Activated CD4-positive, alpha-beta T cell treated with anti-CD3 and anti-CD28 coated beads for 24 hours (primary cell): ENCODE measurements at regions not wholly inside any gene's neighbourhood (a gene's known extent, or its start where the extent isn't known, plus 50 kb on each side); places are given as distances from the start of the nearest gene placed in this dataset.
A peak's percentile ranks its signal among the peaks of the same experiment; 100 is the strongest.
"Not testable (repeated sequence)": the region's sequence is repeated elsewhere in the genome, so short reads cannot be mapped to it uniquely, and the experiment has no call there.

Source experiments
- DNase-seq, 2 donors: peaks; one replicate each; pipeline ENCODE4 v3.0.0-alpha.2; 2020; ENCODE audit warnings: low read depth in 2 of 2

DNA sequence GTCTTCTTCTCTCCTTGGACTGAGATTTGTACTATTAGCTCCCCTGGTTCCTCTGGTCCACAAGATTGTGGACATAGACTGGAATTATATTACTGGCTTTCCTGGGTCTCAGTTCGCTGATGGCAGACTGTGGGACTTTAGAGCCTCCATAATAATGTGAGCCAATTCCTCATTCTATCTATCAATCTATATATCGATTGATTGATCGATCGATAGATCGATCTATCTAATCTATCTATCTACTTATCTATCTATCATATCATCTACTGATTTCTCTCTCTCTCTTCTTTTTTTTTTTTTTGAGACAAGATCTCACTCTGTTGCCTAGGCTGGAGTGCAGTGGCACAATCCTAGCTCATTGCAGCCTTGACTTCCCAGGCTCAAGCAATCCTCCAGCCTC lies 51.5 kb upstream of the DDR1 start:
- DNase-seq: no peak

DNA sequence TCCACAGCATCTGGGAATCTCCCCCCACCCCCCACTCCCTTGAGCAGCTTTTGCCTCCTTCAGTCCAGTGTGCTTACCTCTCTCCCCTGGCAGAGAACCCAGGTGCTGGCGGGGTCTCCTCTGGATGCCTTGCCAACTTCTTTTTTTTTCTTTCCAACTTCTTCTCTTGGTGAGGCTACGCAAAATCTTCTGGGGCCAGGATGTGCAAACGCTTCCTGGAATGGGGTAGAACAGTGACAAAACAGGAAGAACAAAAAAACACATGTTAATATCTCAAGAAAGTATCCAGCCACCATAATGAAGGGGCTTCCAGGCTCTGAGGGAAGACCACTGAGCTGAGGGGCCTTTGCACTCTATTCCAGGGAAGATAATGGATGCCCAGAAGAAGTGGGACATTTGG lies 53.9 kb upstream of the DDR1 start:
- no peak for DNase-seq

DNA sequence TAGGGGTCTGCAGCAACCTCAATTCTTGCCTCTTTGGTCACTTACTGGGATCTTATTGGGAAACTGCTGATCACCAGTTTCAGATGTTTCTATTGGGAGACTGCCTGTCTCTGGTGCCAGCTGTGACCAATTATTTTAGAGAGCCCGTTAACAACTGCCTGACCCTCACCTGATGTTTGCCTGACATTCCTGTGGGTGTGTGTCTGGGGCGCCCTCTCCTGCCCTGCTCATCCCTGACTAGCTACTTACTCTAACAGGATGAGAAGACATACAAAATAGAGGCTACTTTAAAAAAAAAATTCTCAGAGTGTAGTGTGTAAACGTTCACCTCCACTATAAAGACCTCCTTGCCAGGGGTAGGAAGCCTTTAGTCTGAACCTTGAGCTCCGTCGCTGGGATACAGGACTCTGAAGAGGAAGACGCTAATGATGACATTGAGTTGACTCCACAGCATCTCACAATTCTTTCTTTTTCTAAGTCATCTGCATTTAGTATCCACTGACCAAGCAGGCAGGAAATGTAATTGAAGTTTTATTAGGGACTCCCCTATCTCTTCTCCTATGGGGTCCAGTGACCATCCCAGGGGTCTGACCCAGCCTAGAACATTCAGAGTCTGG lies 54.6 kb upstream of the DDR1 start:
- DNase-seq: no peak

DNA sequence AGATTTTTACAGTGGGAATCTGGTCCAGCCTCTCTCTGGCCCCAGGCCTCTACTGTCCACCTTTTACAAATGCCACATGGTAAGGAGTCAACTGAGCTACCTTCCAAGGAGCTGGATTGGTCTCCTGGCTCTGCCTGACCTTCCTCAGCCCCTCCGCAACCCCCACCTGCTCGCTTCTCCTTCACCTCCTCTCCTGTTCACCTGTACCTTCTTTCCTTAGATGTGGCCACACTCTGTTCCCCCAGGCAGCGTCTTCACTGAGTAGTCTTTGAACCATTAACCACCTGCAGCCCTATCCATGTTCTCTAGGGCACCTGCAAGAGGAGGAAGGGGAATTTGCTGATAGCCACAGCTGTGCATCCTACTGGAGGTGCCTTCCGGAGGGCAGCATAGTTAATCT lies 55.3 kb upstream of the DDR1 start:
- DNase-seq: no peak

DNA sequence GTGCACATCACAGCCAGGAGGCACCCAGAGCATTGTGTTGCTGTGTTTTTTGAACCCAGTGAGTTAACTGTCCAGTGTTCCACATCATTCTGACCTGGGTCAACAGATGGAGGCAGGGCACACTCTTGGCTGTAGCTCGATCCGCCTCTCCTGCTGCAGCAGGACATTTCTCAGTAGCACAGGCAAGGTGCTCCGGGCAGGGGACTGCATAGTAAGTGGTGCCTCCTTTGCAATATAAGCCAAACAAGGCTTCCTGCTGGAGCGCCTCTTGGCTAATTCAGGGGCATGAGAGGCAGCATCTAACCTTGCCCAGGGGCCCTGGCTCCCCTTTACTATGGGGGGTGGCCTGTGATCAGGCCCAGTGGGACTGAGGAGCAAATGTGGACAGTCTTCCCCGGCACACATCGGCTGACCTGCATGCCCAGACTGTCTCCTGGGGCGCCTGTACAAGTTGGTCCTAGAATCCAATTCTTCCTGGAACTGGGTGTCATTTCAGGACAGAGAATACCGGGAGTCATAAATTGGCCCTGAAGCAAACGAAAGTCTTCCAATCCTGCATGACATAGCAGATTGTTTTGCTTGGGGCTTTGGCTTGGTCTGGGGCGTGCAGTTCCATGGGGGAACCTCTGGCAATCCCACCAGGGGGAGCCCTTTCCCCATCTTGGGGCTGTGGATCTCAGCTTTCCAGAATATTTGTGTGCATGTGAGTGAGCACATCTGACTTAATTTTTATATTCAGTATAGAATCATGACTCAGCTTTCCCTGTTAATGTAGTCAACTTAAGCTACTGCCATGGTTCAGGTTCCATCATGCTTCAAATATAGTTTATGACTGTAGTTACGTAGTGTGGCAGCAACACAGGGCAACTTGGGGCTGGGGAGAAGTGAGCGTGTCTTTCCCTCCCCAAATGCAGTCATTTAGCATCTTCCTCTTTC lies 56.0 kb upstream of the DDR1 start:
- peak; percentile 82 to 84 for DNase-seq

DNA sequence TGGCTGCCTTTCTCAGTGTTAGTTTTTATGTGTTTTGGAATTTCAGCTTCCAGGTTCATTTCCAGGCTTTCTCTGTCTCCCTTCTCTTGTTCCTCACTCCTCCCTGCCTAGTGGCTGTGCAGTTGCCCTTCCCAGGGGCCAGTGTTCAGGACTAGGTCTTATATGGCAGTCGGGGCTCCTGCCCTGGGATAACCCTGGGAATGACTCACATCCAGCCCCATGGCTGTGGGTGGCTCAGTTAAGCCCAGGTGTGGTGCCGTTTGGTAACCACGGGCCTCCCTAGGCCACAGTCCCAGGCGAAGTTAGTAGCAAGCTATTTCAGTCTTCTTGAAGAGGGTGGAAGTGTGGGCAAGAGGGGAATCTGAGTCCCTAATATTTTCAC lies 57.4 kb upstream of the DDR1 start:
- DNase-seq: no peak

DNA sequence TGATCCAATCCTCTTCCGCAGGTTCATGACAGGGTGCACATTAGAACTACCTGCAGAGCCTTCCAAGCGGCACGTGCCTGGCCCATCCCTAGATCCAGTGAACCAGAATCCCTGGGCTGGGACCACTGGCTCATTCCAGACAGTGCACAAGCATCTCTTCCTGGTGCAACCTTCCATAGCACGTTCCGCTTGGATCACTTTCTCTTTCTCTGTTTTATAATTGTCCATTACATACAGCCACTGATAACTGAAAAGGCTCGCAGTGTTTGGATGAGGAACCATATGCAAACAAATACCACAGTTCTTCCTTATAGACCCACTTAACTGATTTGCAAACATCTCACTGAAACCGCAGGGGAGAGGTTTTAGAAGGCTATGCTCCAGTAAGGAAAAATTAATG lies 59.6 kb upstream of the DDR1 start:
- no peak for DNase-seq

DNA sequence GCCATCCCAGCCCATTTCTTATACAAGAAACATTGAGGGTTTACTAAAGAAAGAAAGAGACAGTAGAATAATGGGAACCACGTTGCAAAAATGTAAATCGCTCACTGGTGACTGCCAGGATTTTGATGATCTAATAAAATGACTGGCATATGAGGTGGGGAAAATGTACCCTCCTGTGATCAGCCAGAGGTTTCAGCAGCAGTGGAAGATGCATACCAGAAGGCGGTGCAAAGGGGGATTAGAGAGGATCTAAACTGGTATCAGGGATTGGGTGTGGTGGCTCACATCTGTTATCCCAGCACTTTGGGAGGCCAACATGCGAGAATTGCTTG lies 60.8 kb upstream of the DDR1 start:
- DNase-seq: no peak

DNA sequence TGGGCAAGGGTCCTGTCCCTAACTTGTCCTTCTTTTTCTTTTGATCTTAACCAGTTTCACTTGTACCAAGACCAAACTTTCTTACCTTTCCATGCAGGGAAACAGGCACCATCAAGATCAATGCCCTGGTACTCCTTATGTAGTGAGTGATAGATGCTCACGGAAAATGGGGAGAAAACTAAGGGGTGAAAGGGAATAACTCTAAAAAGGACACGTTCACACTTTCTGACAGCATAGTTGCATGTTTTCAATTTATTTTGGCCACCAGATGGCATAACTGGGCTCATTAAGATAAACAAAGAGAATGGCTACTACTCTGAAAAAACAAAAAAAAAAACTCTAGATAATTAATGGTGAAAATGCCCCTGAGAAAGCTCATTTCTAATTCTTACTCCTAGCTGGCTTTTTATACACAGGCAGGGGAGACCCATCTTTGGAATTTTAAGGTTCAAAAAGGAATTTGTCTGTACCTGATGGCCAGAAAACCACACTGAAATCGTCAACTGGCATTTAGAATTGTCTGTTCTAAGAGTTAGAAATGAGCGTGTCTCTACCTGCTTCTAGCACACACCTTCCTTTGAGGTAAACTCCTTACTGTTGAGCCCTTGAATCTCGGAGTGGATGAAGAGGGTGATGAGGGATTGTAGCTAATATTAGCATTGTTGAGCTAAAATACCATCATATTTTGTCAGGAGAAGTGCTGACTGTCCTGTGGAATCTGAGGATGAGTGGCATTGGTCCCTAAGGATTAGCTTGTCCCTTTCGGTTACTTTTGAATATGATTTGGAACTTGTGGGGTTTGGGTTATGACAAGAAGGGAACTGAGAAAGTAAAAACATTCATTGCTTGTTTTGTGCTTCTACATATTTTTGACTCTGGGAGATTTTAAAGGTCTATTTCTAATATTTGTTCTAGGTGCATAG lies 62.2 kb upstream of the DDR1 start:
- no peak for DNase-seq

DNA sequence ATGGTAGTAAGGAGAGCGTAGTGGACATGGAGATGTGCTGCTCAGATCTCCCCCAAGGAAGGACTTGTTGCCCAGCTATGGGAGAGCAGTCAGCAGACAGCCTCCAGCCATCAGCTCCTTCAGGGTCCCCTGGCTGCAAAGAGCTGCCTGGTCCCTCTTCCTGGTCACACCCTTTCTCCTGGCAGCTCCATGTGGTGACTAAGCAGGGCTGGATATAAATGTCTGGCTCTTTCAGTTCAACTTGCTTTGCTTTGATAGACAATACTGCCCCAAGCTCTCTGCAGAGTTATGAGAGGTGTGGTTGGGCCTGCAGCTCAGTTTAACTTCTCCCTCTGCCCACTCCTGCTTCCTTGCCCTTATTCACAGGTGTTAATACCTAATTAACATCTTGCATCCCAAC lies 64.1 kb upstream of the DDR1 start:
- no peak for DNase-seq

DNA sequence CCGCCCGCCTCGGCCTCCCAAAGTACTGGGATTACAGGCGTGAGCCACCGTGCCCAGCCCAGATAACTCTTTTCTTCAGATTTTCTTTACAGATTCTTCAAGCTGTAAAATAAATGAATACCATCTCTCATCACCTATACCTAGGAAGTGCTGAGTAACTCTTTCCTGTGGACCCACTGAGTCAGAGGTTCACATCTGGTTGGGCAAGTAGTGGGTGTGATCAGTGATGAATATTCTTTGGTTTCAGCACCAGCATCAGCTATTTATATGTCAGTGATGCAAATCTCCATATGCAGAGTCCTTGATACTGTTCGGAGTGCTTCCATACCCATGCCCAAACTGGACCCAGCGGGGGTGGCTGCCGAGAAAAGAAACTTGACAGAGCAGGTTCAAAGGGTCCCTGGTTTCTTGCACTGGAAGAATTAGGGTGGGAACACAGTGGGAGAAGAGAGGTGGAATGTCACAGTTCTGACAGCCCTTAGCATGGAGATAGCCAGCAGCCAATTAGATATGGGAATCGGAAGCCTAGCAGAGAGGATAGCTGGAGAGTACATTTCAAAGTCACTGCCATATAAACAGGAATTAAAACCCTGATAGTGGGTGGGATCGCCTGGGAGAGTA lies 64.9 kb upstream of the DDR1 start:
- DNase-seq: peak; percentile 52 to 66

DNA sequence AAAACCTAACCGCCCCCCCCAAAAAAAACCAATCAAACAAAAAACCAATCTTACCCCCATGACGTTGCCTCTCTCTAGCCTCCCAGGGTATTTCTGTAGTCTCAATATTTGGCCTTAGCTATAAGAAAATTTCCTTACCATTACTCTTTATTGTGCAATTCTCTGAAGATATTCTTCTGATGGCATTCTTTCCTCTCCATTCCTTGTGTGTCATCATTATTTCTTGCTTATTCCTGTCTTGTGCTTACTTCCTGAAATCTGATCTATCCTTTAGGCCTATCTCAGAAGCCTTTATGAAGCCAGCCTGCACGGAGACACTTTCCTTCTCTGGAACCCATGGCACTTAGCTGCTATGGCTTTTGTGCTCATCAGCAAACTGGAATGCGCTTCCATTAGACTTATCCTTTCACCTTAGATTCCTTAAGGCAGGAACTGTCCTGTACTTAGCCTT lies 65.9 kb upstream of the DDR1 start:
- no peak for DNase-seq

DNA sequence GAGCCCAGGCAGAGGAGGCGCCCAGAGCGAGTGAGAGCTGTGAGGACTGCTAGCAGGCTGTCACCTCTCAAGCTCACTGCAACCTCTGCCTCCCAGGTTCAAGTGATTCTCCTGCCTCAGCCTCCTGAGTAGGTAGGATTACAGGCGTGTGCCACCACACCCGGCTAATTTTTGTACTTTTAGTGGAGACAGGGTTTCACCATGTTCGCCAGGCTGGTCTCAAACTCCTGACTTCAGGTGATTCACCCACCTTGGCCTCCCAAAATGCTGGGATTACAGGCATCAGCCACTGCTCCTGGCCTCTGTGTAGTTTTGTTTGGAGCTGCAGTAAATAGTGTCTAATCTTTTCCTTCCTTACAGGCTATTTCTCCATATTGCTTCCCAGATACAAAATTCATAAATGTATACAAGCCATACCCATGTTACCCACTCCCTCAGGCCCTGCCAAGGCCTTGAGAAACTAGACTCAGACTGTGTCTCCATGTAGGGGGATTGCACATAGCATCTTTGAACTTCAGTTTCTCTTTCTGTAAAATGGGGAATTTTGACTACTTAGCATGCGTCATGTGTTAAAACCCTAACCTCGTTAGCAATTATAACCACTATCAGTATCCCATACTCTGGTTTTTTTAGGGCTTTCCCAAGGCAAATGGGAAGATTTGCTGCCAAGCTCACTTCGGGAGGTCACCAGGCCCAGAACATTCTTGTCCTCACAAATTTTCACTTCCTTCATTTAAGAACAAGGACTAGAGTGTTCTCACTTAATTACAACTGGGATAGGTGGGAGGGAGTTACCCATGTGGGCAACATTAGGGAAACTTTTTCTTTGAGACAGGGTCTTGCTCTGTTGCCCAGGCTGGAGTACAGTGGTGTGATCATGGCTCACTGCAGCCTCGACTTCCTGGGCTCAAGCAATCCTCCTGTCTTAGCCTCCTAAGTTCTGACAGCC lies 67.3 kb upstream of the DDR1 start:
- DNase-seq: no peak

DNA sequence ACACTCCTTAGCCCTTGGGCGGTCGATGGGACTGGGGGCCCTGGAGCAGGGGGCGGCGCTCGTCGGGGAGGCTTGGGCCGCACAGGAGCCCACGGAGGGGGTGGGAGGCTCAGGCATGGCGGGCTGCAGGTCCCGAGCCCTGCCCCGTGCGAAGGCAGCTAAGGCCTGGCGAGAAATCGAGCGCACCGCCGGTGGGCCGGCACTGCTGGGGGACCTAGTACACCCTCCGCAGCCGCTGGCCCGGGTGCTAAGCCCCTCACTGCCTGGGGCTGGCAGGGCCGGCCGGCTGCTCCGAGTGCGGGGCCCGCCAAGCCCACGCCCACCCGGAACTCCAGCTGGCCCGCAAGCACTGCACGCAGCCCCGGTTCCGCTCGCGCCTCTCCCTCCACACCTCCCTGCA lies 68.0 kb upstream of the DDR1 start:
- DNase-seq: not testable (repeated sequence)

DNA sequence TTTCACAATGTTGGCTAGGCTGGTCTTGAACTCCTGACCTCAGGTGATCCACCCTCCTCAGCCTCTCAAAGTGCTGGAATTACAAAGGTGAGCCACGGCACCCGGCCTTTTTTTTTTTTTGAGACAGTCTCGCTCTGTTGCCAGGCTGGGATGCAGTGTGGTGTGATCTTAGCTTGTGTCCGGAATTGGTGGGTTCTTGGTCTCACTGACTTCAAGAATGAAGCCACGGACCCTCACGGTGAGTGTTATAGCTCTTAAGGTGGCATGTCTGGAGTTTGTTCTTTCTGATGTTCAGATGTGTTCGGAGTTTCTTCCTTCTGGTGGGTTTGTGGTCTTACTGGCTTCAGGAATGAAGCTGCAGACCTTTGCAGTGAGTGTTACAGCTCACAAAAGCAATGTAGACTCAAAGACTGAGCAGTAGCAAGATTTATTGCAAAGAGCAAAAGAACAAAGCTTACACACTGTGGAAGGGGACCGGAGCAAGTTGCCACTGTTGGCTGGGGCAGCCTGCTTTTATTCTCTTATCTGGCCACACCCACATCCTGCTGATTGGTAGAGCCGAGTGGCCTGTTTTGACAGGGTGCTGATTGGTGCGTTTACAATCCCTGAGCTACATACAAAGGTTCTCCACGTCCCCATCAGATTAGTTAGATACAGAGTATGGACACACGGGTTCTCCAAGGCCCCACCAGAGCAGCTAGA lies 69.1 kb upstream of the DDR1 start:
- not testable (repeated sequence) for DNase-seq

DNA sequence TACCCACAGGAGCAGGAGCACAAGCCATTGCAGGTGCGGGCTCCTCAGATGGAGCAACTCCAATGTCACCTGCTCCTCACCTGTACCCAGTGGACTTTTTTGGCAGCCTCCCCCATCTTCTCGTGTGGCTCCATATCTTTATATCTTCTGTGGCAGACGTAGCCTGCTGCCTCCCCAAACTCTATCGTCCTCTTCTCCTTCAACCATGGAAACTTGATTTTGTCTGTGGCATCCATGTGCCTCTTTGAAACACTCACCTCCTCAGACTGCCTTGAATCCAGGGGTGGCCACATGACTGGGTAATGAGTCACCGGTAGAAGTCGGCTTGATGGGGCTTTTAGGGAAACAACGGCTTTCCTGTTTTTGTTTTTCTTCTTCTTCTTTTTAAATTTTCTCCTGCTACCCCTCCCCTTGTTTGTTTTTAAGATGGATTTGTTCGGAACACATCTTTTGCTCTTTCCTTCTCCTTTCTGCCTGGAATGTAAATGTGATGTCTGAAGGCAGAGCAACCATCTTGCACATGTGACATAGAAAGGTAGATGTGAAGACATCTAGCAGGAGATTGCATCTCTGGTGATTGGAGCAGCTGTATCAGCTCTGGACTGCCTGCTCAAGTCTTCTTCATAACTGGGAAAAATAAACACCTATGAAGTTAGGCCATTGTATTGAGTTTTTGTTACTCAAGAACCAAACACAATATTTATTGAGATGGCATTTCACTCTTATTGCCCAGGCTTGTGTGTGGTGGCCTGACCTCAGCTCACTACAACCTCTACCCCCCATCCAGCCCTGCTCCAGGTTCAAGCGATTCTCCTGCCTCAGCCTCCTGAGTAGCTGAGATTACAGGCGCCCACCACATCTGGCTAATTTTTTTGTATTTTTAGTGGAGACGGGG lies 69.9 kb upstream of the DDR1 start:
- peak in 1 of 2 donors; percentile 43 for DNase-seq

DNA sequence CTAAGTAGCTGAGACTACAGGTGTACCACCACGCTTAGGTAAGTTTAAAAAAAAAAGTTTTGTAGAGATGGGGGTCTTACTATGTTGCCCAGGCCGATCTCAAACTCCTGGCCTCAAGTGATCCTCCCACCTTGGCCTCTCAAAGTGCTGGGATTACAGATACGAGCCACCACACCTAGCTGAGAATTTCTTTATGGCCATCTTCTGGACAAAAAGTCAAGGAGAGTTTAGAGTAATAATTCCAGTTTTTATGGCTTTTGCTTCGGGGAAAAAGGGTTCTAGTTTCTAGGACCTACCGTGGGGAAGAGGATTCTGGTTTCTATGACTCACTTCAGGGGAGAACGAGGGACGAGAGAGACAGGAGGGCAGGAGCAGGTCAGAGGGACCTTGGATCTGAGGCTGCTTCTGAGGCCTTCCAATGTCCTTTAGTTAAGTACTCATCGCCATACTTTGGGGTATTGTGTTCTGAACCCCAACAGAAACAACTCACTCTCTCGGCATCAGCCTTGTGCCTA lies 69.3 kb upstream of the IER3 start:
- DNase-seq: no peak

DNA sequence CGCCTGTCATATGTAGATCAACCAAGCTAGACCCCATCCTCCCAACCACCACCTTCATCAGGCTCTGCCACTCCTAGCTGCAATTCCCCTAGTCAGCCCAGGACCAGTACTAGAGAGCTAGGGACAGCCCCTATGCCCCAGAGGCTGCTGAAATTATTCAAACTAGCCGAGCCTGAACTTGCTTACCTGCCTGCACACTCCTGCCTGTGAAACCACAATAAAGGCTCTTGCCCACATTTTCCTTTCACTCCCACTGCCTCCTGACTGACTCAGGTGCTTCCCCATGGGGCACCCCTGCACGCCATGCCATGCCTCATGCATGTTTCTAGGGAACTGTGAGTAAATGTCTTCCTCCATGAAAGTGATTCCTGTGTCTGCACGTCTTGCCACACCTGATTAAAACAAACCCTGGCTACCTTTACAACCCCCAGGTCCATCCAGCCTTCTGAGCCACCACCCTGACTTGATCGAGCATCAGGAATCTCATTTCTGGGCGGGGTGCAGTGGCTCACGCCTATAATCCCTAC lies 66.5 kb upstream of the IER3 start:
- DNase-seq: peak; percentile 71 to 76

DNA sequence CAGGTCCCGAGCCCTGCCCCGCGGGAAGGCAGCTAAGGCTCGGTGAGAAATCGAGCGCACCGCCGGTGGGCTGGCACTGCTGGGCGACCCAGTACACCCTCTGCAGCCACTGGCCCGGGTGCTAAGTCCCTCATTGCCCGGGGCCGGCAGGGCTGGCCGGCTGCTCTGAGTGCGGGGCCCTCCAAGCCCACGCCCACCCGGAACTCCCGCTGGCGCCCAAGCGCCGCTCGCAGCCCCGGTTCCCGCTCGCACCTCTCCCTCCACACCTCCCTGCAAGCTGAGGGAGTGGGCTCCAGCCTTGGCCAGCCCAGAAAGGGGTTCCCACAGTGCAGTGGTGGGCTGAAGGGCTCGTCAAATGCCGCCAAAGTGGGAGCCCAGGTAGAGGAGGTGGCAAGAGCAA lies 63.2 kb upstream of the IER3 start:
- not testable (repeated sequence) for DNase-seq
